ENCODE measurements at regions not wholly inside any gene's neighbourhood (a gene's known extent, or its start where the extent isn't known, plus 50 kb on each side); places are given as distances from the start of the nearest gene placed in this dataset.

GRCh38 chr1:96660503-96660902 lies 61.1 kb upstream of the PTBP2 start:
- DNase-seq, result peak; percentile 9

Data from fibroblast of skin of scalp (primary cell).